HUES6 (cell line): ENCODE measurements at regions not wholly inside any gene's neighbourhood (a gene's known extent, or its start where the extent isn't known, plus 50 kb on each side); places are given as distances from the start of the nearest gene placed in this dataset.

Source experiments
- H3K27ac ChIP-seq: 2 replicates; pipeline ENCODE4 v1.7.0; 2013; ENCODE audit warnings: low read depth, mild to moderate bottlenecking, low read length, inconsistent platforms
- H3K27me3 ChIP-seq: 2 replicates; pipeline ENCODE4 v1.6.1; 2013; ENCODE audit warnings: low read length; ENCODE audit not compliant: control insufficient read depth, insufficient read depth
- H3K36me3 ChIP-seq: 2 replicates; pipeline ENCODE4 v1.6.1; 2013; ENCODE audit warnings: low read length; ENCODE audit not compliant: control insufficient read depth, insufficient read depth
- H3K4me1 ChIP-seq: 2 replicates; pipeline ENCODE4 v1.6.1; 2013; ENCODE audit warnings: low read length; ENCODE audit not compliant: control insufficient read depth, insufficient read depth
- H3K4me3 ChIP-seq: 2 replicates; pipeline ENCODE4 v1.5.1; 2013; ENCODE audit warnings: low read depth, low read length
- H3K9ac ChIP-seq: one replicate; pipeline ENCODE4 v1.6.1; 2013; ENCODE audit warnings: mild to moderate bottlenecking, low read length
- H3K9me3 ChIP-seq: 2 replicates; pipeline ENCODE4 v1.6.1; 2013; ENCODE audit warnings: low read depth, low read length; ENCODE audit not compliant: control insufficient read depth, insufficient read depth

- H3K27ac ChIP-seq, result no peak overlapping the region
- H3K9ac ChIP-seq, result no peak overlapping the region
- H3K4me3 ChIP-seq, result no peak overlapping the region
- no peaks in the 10 kb centered on the region for H3K36me3 ChIP-seq
- peaks cover 3% of the 10 kb centered on the region; the same call in 1 of the 2 replicates for H3K9me3 ChIP-seq
- H3K27me3 ChIP-seq, result no peaks in the 10 kb centered on the region
- peaks cover 5% of the 10 kb centered on the region; the same call in 1 of the 2 replicates for H3K4me1 ChIP-seq
Measured at GRCh38 chr7:155203059-155203881, 94.4 kb upstream of the INSIG1 start.

DNA sequence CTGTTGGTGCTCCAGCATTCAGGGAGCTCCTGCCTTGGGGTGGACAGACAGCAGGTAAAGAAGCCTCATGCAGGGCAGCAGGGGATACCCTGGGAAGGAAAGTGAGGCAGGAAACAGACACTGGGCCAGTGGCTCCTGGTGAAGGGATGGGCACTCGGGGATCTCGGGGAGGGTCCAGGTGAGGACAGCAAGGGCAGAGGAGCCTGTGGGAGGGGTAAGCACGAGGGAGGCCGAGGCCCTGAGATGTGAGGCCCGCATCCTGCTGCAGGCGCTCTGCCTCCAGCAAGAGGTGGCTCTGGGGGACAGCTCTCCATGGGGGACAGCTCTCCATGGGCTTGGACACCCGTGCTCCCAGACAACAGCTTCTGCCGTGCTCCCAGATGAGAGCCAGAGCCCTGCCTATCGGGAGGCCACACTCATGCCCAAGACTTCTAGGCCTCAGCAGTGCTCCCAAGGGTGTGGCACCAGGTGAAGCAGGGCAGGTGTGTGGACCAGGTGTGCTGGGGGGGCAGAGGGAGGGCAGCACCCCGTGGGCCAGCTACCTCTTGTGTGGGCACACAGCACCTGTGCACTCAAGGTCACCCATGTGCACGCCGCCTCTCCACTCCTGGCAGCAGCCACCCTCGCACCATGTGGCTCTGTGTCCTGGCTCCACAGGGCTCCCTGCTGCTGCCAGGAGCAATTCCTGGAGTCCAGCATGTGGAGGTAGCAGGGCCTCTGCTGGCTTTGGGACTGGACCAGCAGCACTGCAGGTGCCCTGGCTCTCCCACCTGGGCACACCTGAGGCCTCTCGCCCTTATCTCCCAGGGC, 93.6 kb upstream of the INSIG1 start:
- no peak overlapping the region for H3K9ac ChIP-seq
- H3K4me3 ChIP-seq, result no peak overlapping the region
- peaks cover 6% of the 10 kb centered on the region; the same call in 1 of the 2 replicates for H3K4me1 ChIP-seq
- H3K36me3 ChIP-seq, result no peaks in the 10 kb centered on the region
- peaks cover 3% of the 10 kb centered on the region; the same call in 1 of the 2 replicates for H3K9me3 ChIP-seq
- H3K27me3 ChIP-seq, result no peaks in the 10 kb centered on the region
- H3K27ac ChIP-seq, result no peak overlapping the region

GRCh38 chr7:155204744-155205367, 92.8 kb upstream of the INSIG1 start:
- peaks cover 14% of the 10 kb centered on the region; the same call in 1 of the 2 replicates for H3K4me1 ChIP-seq
- H3K36me3 ChIP-seq, result no peaks in the 10 kb centered on the region
- H3K4me3 ChIP-seq, result no peak overlapping the region
- no peak overlapping the region for H3K27ac ChIP-seq
- H3K9me3 ChIP-seq, result peaks cover 3% of the 10 kb centered on the region; the same call in 1 of the 2 replicates
- no peak overlapping the region for H3K9ac ChIP-seq
- no peaks in the 10 kb centered on the region for H3K27me3 ChIP-seq

DNA sequence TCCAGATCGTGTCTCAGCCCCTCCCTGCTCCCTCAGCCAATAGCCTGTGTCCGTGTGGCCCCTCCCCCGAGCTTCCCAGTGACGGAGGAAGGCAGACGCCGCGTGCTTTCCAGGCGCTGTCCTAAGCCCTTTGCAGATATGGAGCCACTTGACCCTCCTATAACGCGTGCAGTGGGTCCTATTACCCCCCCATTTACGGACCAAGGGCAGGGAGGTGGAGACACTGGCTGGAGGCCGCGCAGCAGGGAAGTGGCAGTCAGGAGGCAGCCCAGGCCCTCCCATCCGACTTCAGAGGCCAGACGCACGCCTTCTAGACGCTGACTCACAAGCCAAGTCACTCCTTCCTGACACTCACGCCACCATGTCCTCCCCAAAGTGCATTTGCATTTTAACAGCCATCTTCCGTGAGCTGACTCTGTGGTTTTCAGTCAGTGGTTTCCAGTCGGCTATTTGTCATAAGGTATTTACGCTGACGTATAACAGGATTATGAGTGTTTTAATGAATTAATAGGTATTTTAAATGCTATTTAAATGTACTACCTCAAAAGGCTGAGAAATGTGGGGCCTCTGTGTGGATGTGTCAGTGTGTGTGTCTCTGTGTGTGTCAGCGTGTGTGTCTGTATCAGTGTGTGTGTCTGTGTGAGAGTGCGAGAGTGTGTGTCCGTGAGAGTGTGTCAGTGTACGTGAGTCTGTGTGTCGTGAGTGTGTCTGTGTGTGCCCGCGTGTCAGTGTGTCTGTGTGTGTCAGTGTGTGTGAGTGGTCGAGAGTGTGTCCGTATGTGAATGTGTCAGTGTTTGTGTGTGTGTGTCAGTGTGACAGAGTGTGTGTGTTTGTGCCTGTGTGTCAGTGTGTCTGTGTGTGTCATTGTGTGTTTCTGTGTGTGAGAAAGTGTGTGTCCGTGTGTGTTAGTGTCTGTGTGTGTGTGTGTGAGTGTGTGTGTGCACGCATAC, 92.0 kb upstream of the INSIG1 start:
- Histone ChIP-seq H3K4me3 (no peak overlapping the region; the same call in 1 of the 2 replicates), H3K27ac (no peak overlapping the region), H3K27me3 (no peaks in the 10 kb centered on the region), H3K4me1 (peaks cover 21% of the 10 kb centered on the region; the same call in 1 of the 2 replicates), H3K9ac (no peak overlapping the region), H3K36me3 (no peaks in the 10 kb centered on the region), H3K9me3 (peaks cover 3% of the 10 kb centered on the region; the same call in 1 of the 2 replicates)

DNA sequence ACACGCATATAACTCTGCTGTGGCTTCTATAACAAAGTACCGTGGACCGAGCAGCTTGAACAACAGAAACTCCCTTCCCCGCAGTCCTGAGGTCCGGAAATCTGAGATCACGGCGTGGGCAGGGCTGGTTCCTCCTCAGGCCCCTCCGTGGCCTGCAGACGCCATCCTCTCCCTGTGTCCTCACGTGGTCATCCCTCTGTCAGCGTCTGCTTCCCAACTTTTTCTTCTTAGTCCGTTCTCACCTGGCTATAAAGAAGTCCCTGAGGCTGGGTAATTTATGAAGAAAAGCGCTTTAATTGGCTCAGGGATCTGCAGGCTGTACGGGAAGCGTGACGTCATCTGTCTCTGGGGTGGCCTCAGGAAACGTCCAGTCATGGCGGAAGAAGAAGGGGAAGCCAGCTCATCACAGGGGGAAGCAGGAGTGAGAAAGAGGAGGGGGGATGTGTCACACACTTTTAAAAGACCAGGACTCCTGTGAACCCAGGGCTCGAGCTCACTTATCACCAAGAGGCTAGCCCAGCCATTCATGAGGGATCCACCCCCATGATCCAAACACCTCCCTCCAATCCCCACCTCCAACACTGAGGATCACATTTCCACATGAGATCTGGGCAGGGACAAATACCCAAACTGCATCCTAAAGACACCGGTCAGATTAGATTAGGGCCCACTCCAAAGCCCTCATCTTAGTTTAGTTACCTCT, 91.2 kb upstream of the INSIG1 start:
- H3K4me3 ChIP-seq, result no peak overlapping the region
- no peaks in the 10 kb centered on the region for H3K36me3 ChIP-seq
- H3K27me3 ChIP-seq, result no peaks in the 10 kb centered on the region
- no peak overlapping the region for H3K9ac ChIP-seq
- peaks cover 21% of the 10 kb centered on the region; the same call in 1 of the 2 replicates for H3K4me1 ChIP-seq
- no peak overlapping the region for H3K27ac ChIP-seq
- H3K9me3 ChIP-seq, result 0 out of 2 replicates have a peak, but pooled peaks cover under 1% of the 10 kb centered on the region

DNA sequence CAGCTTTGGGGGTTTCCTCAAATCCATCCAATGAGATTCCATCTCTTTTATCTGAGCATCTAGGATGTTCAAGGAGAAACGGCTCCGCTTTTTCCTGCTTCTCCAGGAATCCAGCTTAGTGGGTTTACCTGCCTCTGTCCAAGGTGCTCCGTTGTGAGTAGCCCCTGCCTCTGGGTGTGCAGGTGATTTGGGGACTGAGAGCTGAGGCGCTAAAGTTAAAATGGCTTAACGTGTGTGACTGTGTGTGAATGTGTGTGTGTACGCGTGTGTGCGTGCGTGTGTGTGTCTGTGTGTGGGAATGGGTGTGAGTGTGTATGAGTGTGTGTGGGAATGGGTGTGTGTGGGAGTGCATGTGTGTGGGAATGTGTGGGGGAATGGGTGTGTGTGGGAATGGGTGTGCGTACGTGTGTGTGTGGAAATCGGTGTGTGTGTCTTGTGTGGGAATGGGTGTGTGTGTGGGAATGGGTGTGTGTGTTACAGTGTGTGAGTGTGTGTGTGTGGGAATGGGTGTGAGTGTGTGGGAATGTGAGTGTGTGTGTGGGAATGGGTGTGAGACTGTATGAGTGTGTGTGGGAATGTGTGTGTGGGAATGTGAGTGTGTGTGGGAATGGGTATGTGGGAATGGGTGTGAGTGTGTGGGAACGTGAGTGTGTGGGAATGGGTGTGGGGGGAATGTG, 90.2 kb upstream of the INSIG1 start:
- H3K9me3 ChIP-seq, result no peaks in the 10 kb centered on the region
- H3K27ac ChIP-seq, result no peak overlapping the region
- no peaks in the 10 kb centered on the region for H3K27me3 ChIP-seq
- H3K9ac ChIP-seq, result no peak overlapping the region
- H3K36me3 ChIP-seq, result no peaks in the 10 kb centered on the region
- H3K4me3 ChIP-seq, result no peak overlapping the region
- H3K4me1 ChIP-seq, result peaks cover 21% of the 10 kb centered on the region; the same call in 1 of the 2 replicates

- Histone ChIP-seq H3K27ac (no peak overlapping the region), H3K9ac (no peak overlapping the region)
Measured at GRCh38 chr7:155208681-155209477, 88.8 kb upstream of the INSIG1 start.

DNA sequence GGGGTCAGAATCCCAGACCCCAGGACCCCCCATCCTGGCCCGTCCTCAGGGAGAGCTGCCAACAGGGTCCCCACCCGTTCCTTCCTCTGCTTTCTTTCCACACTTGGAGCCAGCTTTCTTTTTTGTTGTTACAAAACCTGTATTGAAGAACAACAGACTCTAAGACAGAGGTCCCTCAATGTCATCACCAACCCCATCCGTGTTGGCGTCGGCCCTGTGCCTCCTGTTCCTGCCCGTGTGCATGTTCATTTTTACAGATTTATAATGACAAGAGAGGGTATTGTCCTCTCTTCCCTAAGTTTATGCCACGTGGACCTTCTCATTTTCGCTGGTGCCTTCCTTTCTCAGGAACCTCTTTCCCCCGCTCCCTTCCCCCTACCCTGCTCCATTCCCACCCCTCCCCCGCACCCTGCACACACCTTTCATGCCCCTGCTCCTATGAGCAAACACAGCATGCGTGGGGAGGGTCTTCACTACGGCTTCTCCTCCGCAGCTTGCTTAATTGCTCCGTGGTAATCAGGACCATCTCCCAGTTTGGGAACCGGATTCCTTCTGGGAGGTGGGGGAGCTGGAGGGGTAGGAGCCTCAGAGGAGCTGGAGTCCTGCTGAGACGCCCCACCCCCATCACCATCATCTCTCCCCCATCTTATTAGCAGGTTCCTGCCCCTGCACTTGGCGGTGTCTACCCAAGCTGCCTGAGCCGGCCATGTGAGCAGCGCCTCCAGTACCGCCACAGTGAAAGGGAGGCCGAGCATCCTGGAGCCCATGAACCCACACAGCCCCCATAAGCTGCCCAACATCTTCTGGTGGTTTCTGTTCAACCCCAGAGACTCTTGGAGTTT, 88.0 kb upstream of the INSIG1 start:
- Histone ChIP-seq H3K27me3 (0 out of 2 replicates have a peak, but pooled peaks cover 5% of the 10 kb centered on the region), H3K4me1 (peaks cover 27% of the 10 kb centered on the region), H3K27ac (no peak overlapping the region), H3K36me3 (no peaks in the 10 kb centered on the region), H3K9ac (no peak overlapping the region), H3K4me3 (no peak overlapping the region), H3K9me3 (no peaks in the 10 kb centered on the region)

More at GRCh38 chr7:155208681-155209477, 88.8 kb upstream of the INSIG1 start:
- Histone ChIP-seq H3K4me1 (peaks cover 21% of the 10 kb centered on the region; the same call in 1 of the 2 replicates), H3K9me3 (no peaks in the 10 kb centered on the region), H3K36me3 (no peaks in the 10 kb centered on the region), H3K4me3 (no peak overlapping the region), H3K27me3 (no peaks in the 10 kb centered on the region)
